GM19025 (cell line): ENCODE measurements at regions not wholly inside any gene's neighbourhood (a gene's known extent, or its start where the extent isn't known, plus 50 kb on each side); places are given as distances from the start of the nearest gene placed in this dataset.

Experiments used
- ATAC-seq: cut with Tn5 transposase; IDR thresholded peaks from one replicate; pipeline ENCODE4 v1.9.1; 2021; ENCODE audit warnings: mild to moderate bottlenecking, low read depth, moderate library complexity; ENCODE audit not compliant: unreplicated experiment

DNA sequence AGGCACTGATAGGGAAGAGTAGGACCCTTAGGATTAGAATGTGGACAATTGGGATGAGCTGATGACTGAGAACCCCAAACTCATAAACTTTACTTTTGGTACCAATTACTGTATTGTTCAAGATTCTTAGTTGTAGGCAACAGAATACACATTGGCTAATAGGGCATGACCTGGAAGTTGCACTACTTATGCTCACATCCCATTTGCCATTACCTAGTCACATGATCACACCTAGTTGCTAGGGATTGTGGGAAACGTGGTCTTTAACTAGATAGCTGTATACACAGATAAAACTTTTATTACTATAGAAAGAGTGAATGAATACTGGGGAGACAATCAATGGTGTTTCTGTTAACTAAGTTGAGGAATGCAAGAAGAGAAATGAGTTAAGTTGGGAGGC lies 113.4 kb upstream of the AKIRIN2 start:
- no peak for ATAC-seq

DNA sequence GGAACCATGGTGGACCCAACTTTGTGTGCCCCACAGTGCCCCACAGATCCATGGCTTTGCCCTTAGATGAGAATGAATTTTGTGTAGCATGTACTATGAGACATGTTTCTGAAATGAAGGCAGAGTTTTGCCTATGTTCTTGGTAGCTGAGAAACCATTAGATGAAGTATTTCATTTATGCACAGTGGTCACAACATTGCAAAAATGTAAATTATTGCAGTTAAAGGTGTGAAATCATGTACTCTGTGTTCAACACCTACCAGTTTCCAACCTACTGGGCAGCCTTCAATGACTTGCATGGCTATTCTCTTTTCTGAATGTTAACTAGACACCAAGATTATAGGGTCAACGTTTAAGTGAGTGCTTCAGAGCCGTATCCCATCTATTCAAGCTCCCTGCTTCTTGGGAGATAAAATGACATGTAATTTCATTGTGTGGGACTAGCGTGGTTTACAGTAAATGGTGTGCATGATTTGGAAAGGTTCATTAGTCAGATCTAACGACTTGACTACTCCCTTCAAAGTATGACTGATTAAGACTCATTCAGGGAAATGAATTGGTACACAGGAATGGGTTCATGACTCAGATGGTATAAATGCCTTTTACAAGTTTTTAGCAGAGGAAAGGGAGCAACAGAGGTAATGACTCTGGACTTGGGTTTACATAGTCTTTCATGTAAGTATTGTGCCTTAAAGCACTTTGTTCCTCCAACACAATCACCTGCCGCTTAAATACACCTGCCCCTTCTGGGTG lies 106.1 kb upstream of the AKIRIN2 start:
- no peak for ATAC-seq

DNA sequence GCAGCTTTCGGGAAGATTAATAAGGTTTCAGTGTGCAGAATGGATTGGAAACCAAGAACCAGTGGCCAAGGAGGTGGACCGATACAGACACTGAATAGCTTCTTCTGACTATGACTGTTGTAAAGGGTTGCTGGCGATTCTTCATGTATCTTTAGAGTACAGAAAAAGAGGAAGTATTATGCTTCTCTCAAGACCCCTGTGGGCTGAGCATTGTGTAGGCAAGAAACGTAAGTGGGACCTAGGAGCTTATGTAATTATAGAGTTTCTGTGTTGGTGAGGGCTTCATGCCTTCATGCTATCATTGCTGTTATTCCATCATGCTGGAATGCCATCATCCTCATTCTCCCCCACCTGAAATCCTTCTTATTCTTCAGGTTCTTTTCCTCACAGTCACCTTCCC lies 105.4 kb upstream of the AKIRIN2 start:
- ATAC-seq, result peak; percentile 71

DNA sequence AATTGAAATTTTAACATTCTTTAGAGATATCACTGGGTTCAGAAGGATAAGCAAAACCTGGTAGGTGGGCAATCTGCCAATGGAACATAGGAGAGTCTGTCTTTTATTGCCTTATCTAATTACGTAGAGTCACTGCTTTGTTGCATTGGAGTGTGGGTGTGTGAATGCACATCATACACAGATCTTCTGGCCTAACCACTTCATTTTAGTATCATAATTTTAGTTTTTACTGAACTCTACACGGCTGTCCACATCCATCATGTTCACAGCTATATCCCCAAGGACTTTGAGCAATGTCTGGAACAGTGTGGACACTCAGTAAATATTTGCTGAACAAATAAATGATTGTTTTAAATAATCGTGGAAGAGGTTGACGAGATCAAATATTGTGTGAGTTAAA lies 104.6 kb upstream of the AKIRIN2 start:
- ATAC-seq, result no peak

DNA sequence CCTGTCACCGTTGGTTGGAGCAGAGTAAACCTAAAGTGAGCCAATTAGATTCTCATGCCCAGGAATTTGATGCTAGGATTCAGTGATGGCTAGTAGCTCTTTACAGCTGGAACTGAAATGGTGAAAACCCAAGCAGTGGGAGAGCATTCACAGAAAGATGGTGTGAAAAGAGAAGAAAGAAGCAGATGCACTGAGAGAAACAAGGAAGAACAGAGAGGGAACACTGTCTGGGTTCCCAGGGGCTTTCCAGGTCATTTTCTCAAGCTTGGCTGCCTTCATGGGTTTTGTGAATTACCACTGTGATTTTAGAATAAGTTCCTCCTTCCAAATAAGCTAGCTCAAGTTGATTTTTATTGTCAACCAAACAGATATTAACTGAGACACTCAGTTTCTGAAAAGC lies 104.1 kb upstream of the AKIRIN2 start:
- no peak for ATAC-seq

DNA sequence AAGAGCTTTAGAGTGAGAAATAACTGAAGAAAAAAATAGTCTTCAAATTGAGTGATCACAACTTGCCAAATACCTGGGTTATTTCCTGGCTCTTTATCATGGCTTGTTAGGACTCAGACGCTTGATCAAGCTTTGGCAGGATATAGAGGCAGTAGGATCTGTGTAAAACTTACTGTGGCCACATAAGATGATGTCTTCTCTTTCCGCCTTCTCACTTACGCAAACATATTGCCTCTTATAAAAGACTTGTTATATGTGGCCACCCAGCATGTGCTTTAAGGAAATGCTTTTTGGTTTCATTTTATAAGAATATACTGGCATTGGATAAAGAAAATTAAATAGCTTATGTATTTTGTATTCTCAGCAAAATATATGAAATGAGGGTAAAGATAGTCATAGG lies 101.8 kb upstream of the AKIRIN2 start:
- ATAC-seq, result no peak

DNA sequence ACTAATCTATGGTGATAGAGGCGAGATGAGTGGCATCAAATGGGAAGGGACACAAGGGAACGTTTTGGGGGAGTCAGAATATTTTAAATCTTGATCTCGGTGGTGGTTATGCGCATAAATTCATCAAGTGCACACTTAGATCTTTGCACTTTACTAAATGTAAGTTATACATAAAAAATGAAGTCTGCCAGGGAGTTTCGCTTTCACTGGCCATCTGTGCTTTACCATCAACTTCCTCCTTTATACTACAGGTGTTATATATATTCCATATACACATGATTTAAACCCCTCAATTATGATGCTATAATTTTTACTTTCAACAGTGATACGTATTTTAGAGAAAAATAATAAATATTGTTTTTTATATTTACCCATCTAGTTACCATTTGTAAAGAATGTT lies 97.6 kb upstream of the AKIRIN2 start:
- no peak for ATAC-seq

DNA sequence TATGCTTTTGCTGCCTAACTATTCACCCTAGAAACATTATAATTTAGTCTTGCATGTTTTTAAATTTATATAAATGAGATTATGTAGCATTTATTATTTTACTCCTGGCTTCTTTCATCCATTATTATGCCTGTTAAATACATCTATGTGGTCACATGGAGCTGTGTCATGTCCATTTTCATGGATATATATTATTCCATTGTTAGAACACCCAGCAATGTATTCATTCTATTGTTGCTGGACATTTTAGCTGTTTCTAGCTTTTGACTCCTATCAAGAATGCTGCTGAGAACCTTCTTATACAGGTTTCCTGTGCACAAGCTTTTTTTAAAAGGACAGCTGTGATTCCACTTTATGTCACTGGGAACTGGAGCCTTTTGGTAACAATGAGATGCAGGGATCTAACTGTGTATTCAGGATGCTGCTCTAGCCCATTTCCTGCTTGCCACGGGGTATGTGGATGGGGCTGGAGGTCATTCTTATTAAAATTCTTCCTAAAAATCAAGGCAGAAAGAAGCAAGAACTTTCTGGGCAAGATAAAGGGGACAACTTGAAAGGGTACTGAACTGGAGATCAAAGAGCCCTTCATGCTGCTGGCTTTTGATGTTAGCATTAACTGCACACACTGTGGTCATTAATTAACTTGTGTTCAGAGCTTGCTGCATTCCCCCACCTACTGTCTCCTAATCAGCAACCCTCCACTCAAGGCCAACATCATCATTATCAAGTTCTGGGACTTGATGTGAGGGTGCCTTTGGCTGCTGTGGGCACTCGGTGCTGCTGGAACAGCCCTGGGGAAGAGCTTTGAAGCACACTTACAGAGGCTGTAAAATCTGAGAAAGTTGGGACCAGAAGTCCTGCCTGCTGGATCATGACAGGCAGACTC lies 96.6 kb upstream of the AKIRIN2 start:
- no peak for ATAC-seq

DNA sequence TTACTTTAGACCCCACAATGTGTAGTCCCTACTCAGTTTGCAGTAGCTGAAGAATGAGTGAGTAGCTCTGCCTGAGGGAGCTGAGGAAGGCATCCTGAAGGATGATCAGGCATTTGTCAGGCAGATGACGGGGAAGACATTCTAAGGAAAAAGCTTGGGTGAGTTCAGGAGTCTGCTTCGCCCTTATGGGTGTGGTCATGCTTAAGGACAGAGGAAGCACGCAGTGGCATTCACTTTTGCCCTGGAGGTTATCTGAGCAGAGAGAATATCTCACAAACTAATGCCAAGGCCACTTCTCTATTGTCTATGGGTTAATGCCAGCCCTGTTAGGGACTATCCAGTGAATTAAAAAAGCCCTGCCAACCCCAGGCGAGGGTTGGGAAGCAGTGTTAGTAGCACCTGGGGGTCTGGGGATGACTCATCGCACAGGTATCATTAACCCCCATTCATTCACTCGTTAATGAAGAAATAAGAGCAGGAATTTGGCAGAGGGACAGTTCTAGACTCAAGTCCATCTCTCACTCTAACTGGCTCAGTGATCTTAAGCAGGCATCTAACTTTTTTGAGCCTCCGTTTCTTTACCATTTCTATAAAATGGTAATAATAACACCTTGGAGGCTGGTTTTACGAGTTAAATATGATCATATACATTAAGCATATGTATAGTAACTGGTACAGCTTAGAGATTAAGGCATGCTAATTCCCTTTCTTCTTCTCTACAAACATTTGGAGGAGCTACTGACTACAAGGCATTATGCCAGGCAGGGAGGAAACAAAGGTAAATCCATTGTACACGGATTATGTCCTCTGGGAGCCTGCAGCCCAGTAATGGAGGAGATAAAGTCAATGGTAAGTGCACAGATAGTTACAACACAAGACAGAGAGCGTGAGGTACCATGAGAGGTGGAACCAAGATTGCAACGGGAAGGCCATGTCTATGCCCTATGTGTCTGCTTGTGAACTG lies 93.2 kb upstream of the AKIRIN2 start:
- ATAC-seq, result no peak

DNA sequence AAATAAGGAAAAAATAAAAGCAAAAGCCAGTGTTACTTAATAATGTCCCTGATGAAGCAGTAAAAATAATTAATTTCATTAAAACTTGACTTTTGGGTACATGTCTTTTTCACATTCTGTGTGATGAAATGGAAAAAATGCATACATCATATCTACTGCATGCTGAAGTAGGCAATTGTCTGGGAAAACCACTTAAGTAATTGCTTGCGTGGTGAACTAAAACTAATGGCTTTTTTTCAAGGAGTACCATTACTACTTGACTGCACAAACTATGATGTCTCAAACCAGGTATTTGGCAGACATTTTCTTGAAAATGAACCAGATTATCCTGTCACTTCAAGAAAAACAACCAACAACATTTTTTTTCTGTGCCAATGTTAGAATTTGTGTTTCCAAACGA lies 91.3 kb upstream of the AKIRIN2 start:
- no peak for ATAC-seq

DNA sequence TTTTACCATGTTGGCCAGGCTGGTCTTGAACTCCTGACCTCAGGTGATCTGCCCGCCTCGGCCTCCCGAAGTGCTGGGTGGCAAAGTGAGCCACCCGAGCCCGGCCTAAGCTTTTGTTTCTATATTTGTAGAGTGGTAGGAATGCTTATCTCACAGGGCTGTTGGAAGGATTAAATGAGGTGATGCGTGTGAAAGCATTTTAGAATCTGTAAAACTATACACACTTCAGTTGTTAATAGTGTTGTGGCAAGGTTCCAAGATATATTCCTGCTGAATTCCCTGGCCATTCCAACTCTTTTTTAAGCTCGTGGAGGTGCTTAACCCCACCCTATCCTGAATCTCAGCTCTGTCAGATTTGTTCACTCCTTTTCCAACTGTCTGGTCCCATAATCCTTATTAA lies 89.9 kb upstream of the AKIRIN2 start:
- no peak for ATAC-seq

DNA sequence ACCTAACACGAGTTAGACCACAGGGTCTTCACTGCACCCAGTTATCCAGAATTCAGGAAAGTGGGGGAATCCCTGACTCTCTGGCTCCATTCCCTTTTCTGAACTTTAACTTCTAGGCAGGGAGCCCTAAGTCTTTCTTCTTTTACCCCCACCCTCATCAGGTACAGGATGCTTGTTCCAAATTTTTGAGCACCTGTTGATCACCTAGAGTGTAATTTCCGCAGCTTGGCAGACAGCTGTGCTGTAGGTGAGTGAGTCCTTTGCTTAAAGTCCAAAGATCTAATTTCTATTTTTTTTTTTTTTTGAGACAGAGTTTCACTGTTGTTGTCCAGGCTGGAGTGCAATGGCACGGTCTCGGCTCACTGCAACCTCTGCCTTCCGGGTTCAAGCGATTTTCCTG lies 89.5 kb upstream of the AKIRIN2 start:
- no peak for ATAC-seq

DNA sequence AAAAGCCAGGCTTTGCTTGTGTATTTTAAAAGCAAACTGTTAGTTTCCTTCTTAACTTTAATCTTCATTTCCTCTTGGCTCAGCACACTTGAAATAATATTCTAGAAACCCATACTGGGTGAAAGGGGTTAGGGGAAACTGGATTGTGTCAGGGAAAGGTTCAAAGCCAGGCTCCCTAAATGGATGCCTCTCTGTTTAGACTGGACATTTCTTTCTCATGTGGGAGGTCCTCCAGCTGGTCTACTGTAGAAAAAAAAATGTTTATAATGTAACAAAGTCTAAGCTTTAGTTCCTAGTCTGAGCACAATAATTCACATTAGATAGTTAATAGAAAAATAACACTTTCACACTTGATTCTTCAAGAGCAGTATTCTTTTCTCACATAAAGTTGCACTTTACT lies 89.0 kb upstream of the AKIRIN2 start:
- ATAC-seq, result no peak

DNA sequence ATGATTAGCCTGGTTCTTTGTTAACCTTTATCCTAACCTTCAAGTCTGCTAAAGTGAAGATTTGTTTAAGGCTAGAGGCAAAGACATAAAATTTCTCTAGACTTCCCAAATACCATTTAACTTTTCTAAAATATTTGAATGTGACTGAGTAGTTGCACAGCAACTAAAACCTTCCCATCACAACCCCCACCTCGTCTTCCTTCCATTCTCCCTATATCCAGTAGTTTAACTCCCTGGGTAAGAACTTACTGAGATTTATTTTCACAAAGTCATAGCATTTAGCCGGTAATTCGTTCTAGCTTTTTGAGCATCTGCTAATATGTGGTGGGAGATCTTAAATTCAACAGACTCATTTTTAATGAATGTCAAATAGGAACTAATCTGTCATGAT lies 87.9 kb upstream of the AKIRIN2 start:
- ATAC-seq, result no peak

DNA sequence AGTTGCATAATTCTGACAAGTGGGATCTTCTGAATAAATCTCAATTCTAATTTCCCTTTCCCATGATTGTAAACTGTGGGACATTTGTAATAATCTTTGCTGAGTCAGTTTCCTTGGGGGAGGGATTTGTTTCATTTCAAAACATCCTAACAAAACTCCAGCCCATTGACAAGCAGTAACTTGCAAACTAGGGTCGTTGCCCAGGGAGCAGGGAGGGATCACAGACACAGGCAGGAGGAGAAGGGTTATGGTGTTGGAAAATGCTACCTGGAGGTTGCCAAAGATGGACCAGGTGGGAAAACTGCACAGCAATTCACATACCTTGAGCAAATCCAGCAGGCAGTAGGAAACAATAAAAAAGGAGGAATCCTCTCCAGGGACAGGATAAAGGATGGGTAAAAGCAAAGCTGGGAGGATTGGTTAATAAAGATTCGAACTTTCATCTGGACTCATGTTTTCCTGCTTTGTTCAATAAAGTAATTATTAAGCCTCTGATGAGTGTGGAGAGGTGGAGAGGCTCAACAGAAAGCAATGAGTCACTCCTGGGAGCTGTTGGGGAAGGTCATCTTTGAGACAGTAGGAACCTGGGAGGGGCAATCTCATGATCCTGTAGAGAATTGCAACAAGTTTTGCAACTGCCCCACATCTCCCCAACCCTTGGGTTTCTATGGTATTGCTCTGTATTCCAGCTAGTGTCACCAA lies 87.3 kb upstream of the AKIRIN2 start:
- no peak for ATAC-seq

DNA sequence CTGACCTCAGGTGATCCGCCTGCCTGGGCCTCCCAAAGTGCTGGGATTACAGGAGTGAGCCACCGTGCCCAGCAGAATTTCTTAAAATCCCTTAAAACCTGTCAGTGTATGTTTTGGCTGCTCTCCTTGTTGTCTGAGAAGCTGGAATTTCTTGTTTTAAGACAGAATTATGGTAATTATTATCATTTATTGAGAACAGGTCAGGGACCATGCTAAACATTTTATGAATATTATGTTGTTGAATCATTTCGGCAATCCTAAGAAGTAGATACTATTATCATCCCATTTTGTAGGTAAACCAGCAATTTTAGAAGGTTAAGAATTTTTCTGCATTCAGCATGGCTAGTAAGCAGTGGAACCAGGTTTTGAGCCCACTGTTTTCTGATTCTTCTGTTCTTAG lies 86.1 kb upstream of the AKIRIN2 start:
- no peak for ATAC-seq

DNA sequence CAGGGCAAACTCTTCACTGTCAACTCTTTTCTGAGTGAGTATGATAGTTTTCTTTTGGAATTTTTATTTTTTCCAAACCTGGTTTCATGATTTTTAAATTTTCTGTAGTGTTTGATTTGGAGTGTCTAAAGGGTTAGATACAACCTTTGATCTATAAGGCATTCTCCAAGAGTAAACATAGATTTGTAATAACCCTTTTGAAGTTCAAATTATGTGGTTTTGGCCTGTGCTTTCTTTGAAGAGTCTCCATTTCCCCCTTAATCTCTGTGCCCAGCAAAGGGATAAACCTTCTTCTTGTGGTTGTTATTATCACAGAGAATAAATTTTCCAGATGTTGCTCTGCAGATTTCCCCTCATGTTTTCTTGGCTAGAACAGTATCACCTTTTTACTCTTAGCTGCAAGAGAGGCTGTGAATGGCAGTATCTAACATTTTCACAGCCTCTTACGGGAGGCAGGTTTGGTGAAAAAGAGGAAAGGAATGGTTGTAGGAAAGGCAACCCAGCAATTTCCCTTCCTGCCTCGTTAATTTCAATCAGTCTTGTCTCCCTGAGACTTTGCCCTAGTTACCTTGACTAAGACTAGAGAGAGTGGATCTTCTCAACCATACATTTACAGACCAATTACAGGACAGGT lies 83.3 kb upstream of the AKIRIN2 start:
- ATAC-seq, result no peak

DNA sequence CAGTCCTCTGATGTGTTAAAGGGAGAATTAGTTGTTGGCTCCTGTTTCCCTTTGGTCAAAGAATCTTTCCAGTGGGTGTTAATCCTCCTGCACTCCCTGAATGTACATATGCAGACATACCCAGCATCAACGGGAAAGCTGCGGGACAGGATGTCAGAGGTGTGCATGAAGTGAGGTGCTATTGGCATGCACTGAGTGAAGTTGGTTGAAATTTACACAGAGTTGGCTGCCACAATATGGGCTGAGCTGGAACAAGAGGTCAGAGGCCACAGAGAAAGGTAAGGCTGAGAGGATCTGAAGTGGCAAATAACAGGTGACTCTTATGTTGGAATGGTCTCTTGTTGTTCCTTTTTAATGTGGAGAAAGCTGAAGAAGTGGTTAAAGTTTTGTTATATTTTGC lies 82.7 kb upstream of the AKIRIN2 start:
- ATAC-seq, result no peak

DNA sequence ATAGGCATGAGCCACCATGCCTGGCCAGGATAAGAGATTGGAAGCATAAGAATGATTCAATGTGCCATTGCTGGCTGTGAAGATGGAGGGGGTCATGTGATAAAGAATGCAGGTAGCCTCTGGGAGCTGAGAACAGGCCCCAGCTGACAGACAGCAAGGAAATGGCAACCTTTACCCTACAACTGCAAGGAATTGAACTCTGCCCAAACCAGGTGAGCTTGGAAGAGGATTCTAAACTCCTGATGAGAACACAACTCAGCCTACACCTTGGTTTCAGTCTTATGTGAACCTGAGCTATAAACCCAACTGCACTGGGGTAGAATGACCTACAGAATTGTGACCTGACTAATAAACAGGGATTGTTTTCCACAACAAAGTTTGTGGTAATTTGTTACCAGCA lies 82.0 kb upstream of the AKIRIN2 start:
- no peak for ATAC-seq

DNA sequence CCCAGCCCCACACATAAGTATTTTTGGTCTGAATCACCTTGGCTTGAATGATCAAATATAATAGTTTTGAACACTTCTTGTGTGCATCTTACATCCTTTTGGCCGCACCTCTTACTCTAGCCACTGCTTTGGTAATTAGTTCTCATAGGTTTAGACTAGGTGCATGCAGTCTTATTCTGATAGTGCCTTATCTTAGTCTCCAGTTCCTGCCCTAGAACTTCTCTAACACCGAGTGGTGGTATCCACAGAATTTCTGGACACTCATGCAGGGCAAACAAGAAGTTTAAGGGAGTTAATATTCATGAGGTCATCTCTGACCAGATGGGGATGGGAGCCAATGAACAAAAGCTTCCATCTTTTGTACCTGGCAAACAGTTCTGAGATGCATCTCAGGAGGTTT lies 77.5 kb upstream of the AKIRIN2 start:
- ATAC-seq, result no peak
